NOMO-1 treated with DMSO at 0.1 percent for 48 hours (cell line): ENCODE measurements at regions not wholly inside any gene's neighbourhood (a gene's known extent, or its start where the extent isn't known, plus 50 kb on each side); places are given as distances from the start of the nearest gene placed in this dataset.
"Not testable (repeated sequence)": the region's sequence is repeated elsewhere in the genome, so short reads cannot be mapped to it uniquely, and the experiment has no call there.

ENCODE experiments used
- DNase-seq: peaks from one replicate; lab custom pipeline; 2025; ENCODE audit not compliant: unreplicated experiment; lab: John Stamatoyannopoulos, UW

GRCh38 chr2:146997488-146997887 is 847.3 kb upstream of the ACVR2A start:
- DNase-seq: no peak

- DNase-seq: no peak
Measured at GRCh38 chr2:146994246-146994645, 850.6 kb upstream of the ACVR2A start.

DNA sequence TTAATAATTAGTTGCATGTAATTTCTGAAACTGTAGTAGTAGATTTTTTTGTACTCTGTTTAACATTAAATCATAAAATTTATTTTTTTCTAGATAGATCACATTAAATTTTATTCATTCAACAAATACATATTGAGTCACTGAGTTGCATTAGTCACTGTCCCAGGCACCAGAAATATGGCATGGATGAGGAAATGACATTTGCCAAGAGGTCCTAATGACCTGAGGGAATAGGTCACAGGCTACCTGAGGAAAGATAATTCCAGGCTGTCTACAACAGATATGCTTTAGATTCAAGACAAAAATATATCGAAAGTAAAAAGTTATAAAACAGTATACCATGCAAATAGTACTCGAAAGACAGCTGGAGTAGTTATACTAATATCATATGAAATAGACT is 852.4 kb upstream of the ACVR2A start:
- DNase-seq: no peak

DNA sequence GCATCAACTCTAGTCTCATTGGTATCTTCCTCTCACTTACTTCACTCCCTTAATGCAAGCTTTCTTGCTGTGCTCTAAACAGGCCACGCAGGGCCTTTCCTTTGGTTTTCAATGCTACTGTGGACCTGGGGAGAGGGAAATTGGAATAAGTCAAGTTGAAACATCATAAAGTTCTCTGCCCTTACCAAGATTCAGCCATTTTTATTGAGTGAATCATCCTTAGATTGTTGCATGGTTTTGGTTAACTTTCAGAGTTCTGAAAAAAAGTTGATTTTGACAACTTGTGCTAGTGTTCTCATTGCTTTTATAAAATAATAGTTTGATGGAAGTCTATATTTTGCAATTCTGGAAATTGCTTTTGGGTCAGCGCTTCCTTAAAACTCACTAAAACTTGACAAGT is 852.8 kb upstream of the ACVR2A start:
- DNase-seq: no peak

DNA sequence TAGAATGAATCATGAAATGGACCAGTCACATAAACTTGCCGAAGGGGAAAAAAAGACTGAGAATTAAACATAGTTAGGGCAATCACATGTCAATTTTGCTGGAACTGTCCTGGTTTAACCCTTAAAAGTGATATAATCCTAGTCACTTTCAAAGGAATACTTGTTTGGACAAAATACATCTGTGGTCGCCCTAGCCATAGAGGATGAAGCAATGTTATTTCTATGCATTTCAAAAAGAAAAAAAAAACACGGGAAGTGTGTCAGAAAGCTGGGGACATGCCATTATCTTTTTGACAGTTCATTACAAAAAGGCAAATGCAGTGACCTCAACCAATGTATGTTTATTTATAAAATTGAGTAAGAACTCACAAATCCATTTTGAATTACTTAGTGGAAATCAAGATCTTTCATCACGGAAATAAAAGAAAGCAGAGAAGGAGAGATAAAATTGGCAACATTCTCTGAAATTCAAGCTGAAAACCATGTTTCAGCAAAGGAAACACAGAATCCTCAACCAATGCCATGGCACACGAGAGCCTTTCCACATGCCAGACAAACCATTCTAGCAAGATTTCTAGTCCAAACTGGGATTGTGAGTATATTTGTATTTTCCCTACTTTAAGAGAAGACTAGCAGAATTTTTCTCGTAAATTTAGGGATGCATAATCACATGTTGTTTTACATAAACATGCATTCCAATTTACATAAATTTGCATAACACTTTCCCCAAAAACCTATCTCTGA is 854.3 kb upstream of the ACVR2A start:
- DNase-seq: no peak

DNA sequence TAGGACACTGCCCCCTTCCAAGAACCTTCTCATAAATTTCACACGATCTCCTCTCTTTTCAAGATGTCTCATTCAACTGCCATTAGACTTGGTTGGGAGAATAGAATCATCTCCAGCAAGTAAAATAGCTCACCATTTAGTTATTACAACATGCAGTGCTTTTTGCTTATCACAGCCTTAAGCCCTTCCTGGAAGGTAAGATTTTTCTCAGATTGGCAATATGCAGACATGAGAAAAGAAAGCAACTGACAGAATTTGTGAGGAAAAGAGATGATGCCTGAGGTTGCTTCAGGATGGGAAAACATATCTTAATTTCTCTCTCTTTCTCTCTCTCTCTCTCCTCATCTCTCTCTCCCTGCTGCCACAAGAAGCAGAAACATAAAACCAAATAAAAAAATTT is 855.1 kb upstream of the ACVR2A start:
- no peak for DNase-seq

GRCh38 chr2:146987996-146988395 is 856.8 kb upstream of the ACVR2A start:
- no peak for DNase-seq

DNA sequence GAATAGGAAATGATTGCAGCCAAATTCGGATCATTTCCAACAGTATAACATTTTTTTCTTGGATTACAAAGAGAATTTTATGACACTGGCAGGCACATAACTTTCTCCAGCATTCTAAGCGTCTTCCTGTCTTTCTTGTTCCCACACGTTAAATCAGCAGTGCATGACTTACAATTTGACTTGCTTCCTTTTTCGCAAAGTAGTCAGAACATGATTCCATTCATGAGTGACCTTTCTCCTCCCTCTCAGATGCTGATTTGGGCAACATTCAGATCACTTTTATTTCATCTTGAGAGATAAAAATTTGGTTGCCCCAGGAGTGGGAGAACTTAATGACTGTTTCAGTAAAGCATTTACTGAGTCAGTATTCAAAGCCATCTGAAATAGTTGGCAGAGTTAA is 858.7 kb upstream of the ACVR2A start:
- no peak for DNase-seq

DNA sequence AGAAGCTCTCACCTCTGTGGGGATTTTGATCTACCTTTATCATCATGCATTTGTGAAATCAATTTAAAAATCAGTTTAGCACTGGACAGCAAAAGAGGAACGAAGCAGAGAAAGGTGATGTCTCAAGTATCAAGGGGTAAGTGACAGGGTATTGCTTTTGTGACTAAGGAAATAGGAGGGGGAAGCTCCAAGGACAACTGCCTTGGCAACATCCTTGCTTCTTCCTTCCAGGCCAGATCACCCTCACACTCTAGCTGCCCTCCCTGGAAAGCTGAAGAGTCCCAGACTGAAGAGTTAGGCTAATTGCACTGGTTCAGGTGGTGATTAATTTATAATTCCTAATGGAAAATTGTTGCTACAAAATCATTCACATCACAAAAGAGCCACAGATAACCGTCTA is 859.1 kb upstream of the ACVR2A start:
- no peak for DNase-seq

DNA sequence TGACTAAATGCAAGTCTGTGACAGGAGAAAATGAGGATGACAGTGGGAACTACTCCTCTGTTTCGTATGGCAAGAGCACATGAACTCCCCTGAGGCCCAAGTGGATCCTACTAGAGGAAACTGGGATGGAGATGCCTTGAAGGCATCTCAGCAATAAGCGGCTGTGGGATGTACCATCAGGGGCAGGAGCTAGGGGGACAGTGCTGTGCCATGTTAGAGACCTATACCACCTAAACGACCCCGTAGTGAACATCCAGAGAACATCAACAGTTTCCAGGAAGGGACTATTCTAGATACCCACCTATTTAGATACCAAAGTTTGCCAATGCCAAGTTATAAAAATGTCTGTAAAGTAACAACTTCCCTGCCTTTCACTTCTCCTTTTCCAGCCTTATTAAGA is 860.8 kb upstream of the ACVR2A start:
- DNase-seq: no peak

GRCh38 chr2:146982393-146982846 is 862.4 kb upstream of the ACVR2A start:
- DNase-seq: peak; percentile 1

- DNase-seq: no peak
Measured at GRCh38 chr2:146981921-146982320, 862.9 kb upstream of the ACVR2A start.

DNA sequence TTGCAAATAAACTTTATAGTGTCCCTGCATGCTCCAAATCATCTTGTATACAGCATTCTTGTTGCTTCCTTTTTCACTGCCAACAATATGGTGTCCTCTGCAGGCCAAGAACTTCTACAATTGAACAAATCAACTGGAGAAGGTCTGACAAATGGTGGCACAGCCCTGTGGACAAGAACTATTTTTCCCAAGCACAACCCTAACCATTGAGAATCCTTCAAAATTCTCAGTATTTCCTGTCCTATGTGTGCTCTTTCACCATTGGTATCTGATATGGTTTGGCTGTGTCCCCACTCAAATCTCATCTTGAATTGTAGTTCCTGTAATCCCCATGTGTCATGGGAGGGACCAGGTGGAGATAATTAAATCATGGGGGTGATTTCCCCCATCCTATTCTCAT is 865.1 kb upstream of the ACVR2A start:
- DNase-seq: no peak

- DNase-seq: no peak
Measured at GRCh38 chr2:146978577-146979555, 866.0 kb upstream of the ACVR2A start.

- not testable (repeated sequence) for DNase-seq
Measured at GRCh38 chr2:146970981-146971380, 873.8 kb upstream of the ACVR2A start.

DNA sequence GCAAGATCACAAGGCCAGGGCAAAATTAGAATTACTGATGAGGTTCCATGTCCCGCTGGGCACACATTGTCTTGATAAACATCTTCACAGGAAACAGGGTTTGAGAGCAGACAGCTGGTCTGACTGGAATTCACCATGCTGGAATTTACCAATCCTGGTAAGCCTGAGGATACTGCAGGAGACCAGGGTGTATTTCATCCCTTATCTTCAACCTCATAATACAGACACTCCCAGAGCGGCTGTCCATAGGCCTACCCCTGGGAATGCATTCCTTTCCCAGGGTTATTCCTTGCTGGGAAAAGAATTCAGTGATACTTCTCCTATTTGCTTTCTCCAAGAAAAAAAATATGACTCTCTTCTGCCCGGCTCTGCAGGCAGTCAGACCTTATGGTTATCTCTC is 875.1 kb upstream of the ACVR2A start:
- DNase-seq: not testable (repeated sequence)

- no peak for DNase-seq
Measured at GRCh38 chr2:146964494-146964893, 880.3 kb upstream of the ACVR2A start.

DNA sequence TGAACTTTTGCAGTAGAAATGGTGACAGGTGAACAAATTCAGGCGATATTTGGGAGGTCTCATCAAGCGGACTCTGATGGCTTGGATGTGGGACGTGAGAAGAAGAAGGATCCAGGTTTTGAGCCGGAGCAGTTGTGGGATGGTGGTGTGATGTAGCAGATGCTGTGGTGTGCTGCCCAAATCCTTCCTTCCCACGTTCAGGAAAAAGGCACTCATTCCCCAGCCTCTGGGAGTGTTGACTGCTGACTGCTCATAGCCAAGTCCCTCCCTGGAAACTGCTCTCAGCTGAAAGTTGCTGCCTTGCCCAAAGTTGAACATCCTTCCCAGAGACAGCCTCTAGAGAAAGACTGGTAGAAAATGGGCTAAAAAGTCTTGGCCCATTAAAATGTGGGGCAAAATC is 890.3 kb upstream of the ACVR2A start:
- DNase-seq: no peak

- no peak for DNase-seq
Measured at GRCh38 chr2:146952696-146953095, 892.1 kb upstream of the ACVR2A start.

DNA sequence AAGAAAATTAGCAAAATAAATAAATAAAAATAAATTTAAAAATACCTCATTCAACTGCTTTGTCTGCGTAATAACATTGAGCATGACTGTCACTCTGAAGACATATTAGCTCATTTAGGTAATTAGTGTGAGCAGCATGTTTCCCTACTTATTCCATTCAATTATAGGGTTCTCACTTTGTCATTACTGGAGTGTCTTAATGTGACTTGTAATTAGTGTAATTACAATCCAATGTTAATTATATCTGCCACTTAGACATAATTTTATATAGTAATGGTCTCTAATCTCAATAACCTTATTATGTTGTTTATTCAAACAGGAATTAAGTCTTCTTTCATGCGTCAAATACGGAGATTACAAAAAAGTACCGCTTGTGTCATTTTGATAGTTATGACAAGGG is 893.9 kb upstream of the ACVR2A start:
- no peak for DNase-seq

GRCh38 chr2:146950361-146950760 is 894.5 kb upstream of the ACVR2A start:
- DNase-seq: no peak

- no peak for DNase-seq
Measured at GRCh38 chr2:146949400-146949799, 895.4 kb upstream of the ACVR2A start.
